DOHH2 (cell line): ENCODE measurements at regions not wholly inside any gene's neighbourhood (a gene's known extent, or its start where the extent isn't known, plus 50 kb on each side); places are given as distances from the start of the nearest gene placed in this dataset.

Experiments used
- CTCF ChIP-seq: fragments of 200-600 bp; sonication (generic); IDR thresholded peaks from one replicate; pipeline ENCODE4 v1.5.1; 2014; ENCODE audit warnings: antibody characterized with exemption, mild to moderate bottlenecking, low read depth, low read length; ENCODE audit not compliant: poor library complexity, severe bottlenecking
- EZH2phosphoT487 ChIP-seq: fragments of 200-600 bp; sonication (generic); IDR thresholded peaks from 2 replicates; pipeline ENCODE4 v1.6.1; 2017; ENCODE audit warnings: borderline replicate concordance, mild to moderate bottlenecking, antibody characterized with exemption, low read length, moderate library complexity, mixed read lengths

GRCh38 chr5:165393839-165394238 is 1888.4 kb downstream of the MAT2B start:
- TF ChIP-seq CTCF (no peak), EZH2phosphoT487 (no peak)
